WTC11 (cell line): ENCODE measurements at regions not wholly inside any gene's neighbourhood (a gene's known extent, or its start where the extent isn't known, plus 50 kb on each side); places are given as distances from the start of the nearest gene placed in this dataset.

Source experiments
- ATAC-seq: fragments of 200-7000 bp; cut with Tn5 transposase; 2 replicates; pipeline ENCODE4 v1.10.0; 2021; ENCODE audit warnings: mild to moderate bottlenecking, moderate library complexity
- CTCF ChIA-PET: fragments of 300-600 bp; sonication (Branson Sonifier 250); formaldehyde crosslinking; loops from one replicate; lab custom pipeline; 2021; ENCODE audit warnings: antibody characterized with exemption; lab: Charles Lee
- POLR2A ChIA-PET: fragments of 350-600 bp; sonication (Branson Sonifier 250); formaldehyde crosslinking; loops from one replicate; lab custom pipeline; 2021; ENCODE audit warnings: antibody characterized with exemption; lab: Charles Lee
- DNase-seq: peaks from one replicate; pipeline ENCODE4 v3.0.0; 2021; ENCODE audit warnings: low spot score
- H3K27ac Mint-ChIP-seq: 2 replicates; pipeline ENCODE4 v1.8.0; 2021; ENCODE audit warnings: mixed read lengths
- H3K27me3 Mint-ChIP-seq: 2 replicates; pipeline ENCODE4 v1.8.0; 2021; ENCODE audit warnings: low read depth, mild to moderate bottlenecking, moderate library complexity, mixed read lengths
- H3K36me3 Mint-ChIP-seq: 2 replicates; pipeline ENCODE4 v1.8.0; 2021; ENCODE audit warnings: mixed read lengths
- H3K4me1 Mint-ChIP-seq: 2 replicates; pipeline ENCODE4 v1.8.0; 2022; ENCODE audit warnings: mixed read lengths
- H3K4me3 Mint-ChIP-seq: 2 replicates; pipeline ENCODE4 v1.8.0; 2021; ENCODE audit warnings: mild to moderate bottlenecking, moderate library complexity, mixed read lengths
- H3K9me3 Mint-ChIP-seq: 2 replicates; pipeline ENCODE4 v1.8.0; 2021; ENCODE audit warnings: mixed read lengths
- FOXK1 ChIP-seq: sonication (generic); formaldehyde crosslinking; IDR thresholded peaks from 2 replicates; pipeline ENCODE4 v1.8.0; 2022; ENCODE audit warnings: mild to moderate bottlenecking, moderate library complexity, missing genetic modification reagents
- JAZF1 ChIP-seq: fragments of 250-450 bp; sonication (Bioruptor Pico); IDR thresholded peaks from 2 replicates; pipeline ENCODE4 v1.9.0; 2021; ENCODE audit warnings: moderate library complexity, mild to moderate bottlenecking, inconsistent platforms
- JUN ChIP-seq: sonication (generic); formaldehyde crosslinking; IDR thresholded peaks from 2 replicates; pipeline ENCODE4 v1.8.0; 2023; ENCODE audit warnings: mild to moderate bottlenecking, missing genetic modification reagents
- NFE2L1 ChIP-seq: sonication (generic); formaldehyde crosslinking; IDR thresholded peaks from 2 replicates; pipeline ENCODE4 v1.8.1; 2023; ENCODE audit warnings: missing genetic modification reagents
- NFYB ChIP-seq: sonication (generic); formaldehyde crosslinking; conservative IDR thresholded peaks from 2 replicates; pipeline ENCODE4 v1.8.0; 2022; ENCODE audit warnings: low read depth, missing genetic modification reagents
- PRRX2 ChIP-seq: fragments of 250-450 bp; sonication (Bioruptor Pico); IDR thresholded peaks from 2 replicates; pipeline ENCODE4 v1.8.0; 2021; ENCODE audit warnings: mild to moderate bottlenecking
- RELA ChIP-seq: sonication (generic); formaldehyde crosslinking; IDR thresholded peaks from 2 replicates; pipeline ENCODE4 v1.8.1; 2022; ENCODE audit warnings: missing genetic modification reagents, mild to moderate bottlenecking, borderline replicate concordance
- SMAD3 ChIP-seq: sonication (generic); formaldehyde crosslinking; IDR thresholded peaks from 2 replicates; pipeline ENCODE4 v1.8.0; 2022; ENCODE audit warnings: missing genetic modification reagents, mild to moderate bottlenecking, borderline replicate concordance
- SOX15 ChIP-seq: fragments of 250-450 bp; sonication (Bioruptor Pico); IDR thresholded peaks from 2 replicates; pipeline ENCODE4 v1.9.0; 2021; ENCODE audit warnings: mild to moderate bottlenecking
- TCF7 ChIP-seq: sonication (generic); formaldehyde crosslinking; IDR thresholded peaks from 2 replicates; pipeline ENCODE4 v1.8.0; 2022; ENCODE audit warnings: mild to moderate bottlenecking, low read depth, missing genetic modification reagents, moderate library complexity
- TEAD1 ChIP-seq: sonication (generic); formaldehyde crosslinking; IDR thresholded peaks from 2 replicates; pipeline ENCODE4 v1.8.0; 2022; ENCODE audit warnings: mild to moderate bottlenecking, missing genetic modification reagents
- TP53 ChIP-seq: sonication (generic); formaldehyde crosslinking; IDR thresholded peaks from 2 replicates; pipeline ENCODE4 v1.8.1; 2023; ENCODE audit warnings: mild to moderate bottlenecking, missing genetic modification reagents
- ZBTB21 ChIP-seq: sonication (generic); formaldehyde crosslinking; IDR thresholded peaks from 2 replicates; pipeline ENCODE4 v1.8.1; 2023; ENCODE audit warnings: mild to moderate bottlenecking, missing genetic modification reagents, borderline replicate concordance
- ZNF121 ChIP-seq: sonication (generic); formaldehyde crosslinking; IDR thresholded peaks from 2 replicates; pipeline ENCODE4 v1.8.0; 2023; ENCODE audit warnings: missing genetic modification reagents
- ZNF232 ChIP-seq: sonication (generic); formaldehyde crosslinking; IDR thresholded peaks from 2 replicates; pipeline ENCODE4 v1.8.0; 2022; ENCODE audit warnings: mild to moderate bottlenecking, missing genetic modification reagents
- ZNF263 ChIP-seq: sonication (generic); formaldehyde crosslinking; IDR thresholded peaks from 2 replicates; pipeline ENCODE4 v1.8.1; 2022; ENCODE audit warnings: low read depth, mild to moderate bottlenecking, moderate library complexity, missing genetic modification reagents
- TF ChIP-seq, protein P1 (sequence below): fragments of 250-450 bp; sonication (Bioruptor Pico); conservative IDR thresholded peaks from 2 replicates; pipeline ENCODE4 v1.9.0; 2021; ENCODE audit warnings: mild to moderate bottlenecking
- TF ChIP-seq, protein P2 (sequence below): sonication (generic); formaldehyde crosslinking; IDR thresholded peaks from 2 replicates; pipeline ENCODE4 v1.8.1; 2023; ENCODE audit warnings: mild to moderate bottlenecking, missing genetic modification reagents
- TF ChIP-seq, protein P3 (sequence below): sonication (generic); formaldehyde crosslinking; IDR thresholded peaks from 2 replicates; pipeline ENCODE4 v1.8.1; 2023; ENCODE audit warnings: mild to moderate bottlenecking, missing genetic modification reagents, moderate library complexity
- TF ChIP-seq, protein P4 (sequence below): sonication (generic); formaldehyde crosslinking; IDR thresholded peaks from 2 replicates; pipeline ENCODE4 v1.8.1; 2023; ENCODE audit warnings: mild to moderate bottlenecking, missing genetic modification reagents, borderline replicate concordance
- TF ChIP-seq, protein P5 (sequence below): sonication (generic); formaldehyde crosslinking; conservative IDR thresholded peaks from 2 replicates; pipeline ENCODE4 v1.8.1; 2023; ENCODE audit warnings: mild to moderate bottlenecking, low read depth, missing genetic modification reagents, moderate library complexity
- TF ChIP-seq, protein P6 (sequence below): sonication (generic); formaldehyde crosslinking; IDR thresholded peaks from 2 replicates; pipeline ENCODE4 v1.8.1; 2022; ENCODE audit warnings: mild to moderate bottlenecking, moderate library complexity, missing genetic modification reagents

DNA sequence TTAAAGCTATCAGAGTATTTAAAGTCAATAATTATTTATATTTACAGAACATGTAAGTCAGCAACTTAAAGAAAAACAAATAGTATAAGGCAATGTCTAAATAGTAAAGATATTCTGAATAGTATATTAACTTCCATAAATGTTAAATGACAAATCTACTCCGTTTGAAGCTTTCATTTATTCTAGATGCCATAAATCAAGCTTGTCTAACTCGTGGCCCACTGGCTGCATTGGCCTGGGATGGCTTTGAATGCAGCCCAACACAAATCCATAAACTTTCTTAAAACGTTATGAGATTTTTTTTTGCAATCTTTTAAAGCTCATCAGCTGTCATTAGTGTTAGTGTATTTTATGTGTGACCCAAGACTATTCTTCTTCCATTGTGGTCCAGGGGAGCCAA lies 1117.1 kb upstream of the PCDH9 start (continued):
- TF ChIP-seq, protein P1, sequence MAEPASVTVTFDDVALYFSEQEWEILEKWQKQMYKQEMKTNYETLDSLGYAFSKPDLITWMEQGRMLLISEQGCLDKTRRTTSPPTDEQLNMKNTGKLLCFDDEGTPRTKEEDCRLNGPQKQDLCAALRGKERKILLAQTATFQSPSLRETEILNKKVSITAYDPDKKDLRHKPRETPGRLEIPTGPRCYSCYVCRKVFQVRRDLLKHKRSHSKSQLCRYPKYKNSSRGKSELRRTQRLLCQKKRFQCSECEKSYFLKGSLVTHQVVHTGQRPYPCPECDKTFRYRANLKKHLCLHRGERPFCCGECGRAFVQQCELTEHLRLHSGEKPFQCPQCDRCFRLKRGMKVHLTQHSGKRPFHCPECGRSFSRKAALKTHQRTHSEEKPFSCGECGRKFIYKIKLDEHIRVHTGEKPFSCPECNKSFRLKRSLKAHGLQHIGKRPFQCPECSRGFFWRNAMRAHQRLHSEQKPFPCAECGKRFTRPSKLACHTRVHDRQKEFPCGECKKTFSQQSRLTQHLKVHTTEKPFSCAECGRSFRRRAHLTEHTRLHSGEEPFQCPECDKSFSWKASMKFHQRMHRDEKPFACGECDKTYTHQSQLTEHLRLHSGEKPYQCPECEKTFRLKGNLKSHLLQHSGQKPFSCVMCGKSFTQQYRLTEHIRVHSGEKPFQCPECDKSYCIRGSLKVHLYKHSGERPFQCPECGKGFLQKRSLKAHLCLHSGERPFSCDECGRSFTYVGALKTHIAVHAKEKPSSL (CRISPR knock-in tag): no peak
- no peak for TF ChIP-seq ZNF232
- no peak for TF ChIP-seq SMAD3 (CRISPR knock-in tag)
- no peak for TF ChIP-seq NFYB (CRISPR knock-in tag)
- no peak for TF ChIP-seq TP53 (CRISPR knock-in tag)
- no peak for TF ChIP-seq ZNF121 (CRISPR knock-in tag)
- TF ChIP-seq TEAD1 (CRISPR knock-in tag): no peak
- no peak for TF ChIP-seq ZNF263 (CRISPR knock-in tag)
- TF ChIP-seq, protein P2, sequence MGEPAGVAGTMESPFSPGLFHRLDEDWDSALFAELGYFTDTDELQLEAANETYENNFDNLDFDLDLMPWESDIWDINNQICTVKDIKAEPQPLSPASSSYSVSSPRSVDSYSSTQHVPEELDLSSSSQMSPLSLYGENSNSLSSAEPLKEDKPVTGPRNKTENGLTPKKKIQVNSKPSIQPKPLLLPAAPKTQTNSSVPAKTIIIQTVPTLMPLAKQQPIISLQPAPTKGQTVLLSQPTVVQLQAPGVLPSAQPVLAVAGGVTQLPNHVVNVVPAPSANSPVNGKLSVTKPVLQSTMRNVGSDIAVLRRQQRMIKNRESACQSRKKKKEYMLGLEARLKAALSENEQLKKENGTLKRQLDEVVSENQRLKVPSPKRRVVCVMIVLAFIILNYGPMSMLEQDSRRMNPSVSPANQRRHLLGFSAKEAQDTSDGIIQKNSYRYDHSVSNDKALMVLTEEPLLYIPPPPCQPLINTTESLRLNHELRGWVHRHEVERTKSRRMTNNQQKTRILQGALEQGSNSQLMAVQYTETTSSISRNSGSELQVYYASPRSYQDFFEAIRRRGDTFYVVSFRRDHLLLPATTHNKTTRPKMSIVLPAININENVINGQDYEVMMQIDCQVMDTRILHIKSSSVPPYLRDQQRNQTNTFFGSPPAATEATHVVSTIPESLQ (CRISPR knock-in tag): no peak
- TF ChIP-seq, protein P3, sequence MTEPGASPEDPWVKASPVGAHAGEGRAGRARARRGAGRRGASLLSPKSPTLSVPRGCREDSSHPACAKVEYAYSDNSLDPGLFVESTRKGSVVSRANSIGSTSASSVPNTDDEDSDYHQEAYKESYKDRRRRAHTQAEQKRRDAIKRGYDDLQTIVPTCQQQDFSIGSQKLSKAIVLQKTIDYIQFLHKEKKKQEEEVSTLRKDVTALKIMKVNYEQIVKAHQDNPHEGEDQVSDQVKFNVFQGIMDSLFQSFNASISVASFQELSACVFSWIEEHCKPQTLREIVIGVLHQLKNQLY (CRISPR knock-in tag): no peak

DNA sequence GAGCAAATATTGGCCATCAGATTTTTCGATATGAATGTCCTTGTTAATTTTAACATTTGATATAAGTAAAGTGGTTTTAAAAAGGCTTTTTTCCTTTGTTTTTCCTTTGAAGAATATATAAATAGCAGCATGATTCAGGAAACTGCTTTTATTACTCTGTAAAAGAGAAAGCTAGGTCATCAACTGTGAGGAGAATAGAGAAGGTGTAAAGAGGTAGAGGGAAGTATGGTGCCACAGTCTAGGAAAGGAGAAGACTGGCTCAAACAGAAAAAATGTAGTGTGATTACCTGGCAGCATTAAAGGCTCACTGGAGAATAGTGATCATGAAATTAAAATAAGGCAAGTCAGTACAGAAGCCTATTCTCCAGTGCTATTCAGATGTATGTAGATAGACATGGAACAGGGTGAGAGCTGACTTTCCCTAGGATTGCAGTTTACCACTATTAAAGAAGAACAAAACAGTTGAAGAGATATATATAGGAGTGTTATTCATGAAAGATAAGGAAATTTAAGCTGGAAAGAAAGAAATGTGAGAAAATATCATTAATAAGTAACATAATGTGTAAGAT lies 1115.9 kb upstream of the PCDH9 start:
- DNase-seq (no peak), ATAC-seq (no peak)
- no peak overlapping the region for H3K4me3 Mint-ChIP-seq
- H3K36me3 Mint-ChIP-seq: peaks cover 25% of the 10 kb centered on the region
- CTCF ChIA-PET: no interaction called here
- TF ChIP-seq JUN: no peak
- no peak for TF ChIP-seq SOX15 (CRISPR knock-in tag)
- TF ChIP-seq PRRX2 (CRISPR knock-in tag): no peak
- TF ChIP-seq, protein P4, sequence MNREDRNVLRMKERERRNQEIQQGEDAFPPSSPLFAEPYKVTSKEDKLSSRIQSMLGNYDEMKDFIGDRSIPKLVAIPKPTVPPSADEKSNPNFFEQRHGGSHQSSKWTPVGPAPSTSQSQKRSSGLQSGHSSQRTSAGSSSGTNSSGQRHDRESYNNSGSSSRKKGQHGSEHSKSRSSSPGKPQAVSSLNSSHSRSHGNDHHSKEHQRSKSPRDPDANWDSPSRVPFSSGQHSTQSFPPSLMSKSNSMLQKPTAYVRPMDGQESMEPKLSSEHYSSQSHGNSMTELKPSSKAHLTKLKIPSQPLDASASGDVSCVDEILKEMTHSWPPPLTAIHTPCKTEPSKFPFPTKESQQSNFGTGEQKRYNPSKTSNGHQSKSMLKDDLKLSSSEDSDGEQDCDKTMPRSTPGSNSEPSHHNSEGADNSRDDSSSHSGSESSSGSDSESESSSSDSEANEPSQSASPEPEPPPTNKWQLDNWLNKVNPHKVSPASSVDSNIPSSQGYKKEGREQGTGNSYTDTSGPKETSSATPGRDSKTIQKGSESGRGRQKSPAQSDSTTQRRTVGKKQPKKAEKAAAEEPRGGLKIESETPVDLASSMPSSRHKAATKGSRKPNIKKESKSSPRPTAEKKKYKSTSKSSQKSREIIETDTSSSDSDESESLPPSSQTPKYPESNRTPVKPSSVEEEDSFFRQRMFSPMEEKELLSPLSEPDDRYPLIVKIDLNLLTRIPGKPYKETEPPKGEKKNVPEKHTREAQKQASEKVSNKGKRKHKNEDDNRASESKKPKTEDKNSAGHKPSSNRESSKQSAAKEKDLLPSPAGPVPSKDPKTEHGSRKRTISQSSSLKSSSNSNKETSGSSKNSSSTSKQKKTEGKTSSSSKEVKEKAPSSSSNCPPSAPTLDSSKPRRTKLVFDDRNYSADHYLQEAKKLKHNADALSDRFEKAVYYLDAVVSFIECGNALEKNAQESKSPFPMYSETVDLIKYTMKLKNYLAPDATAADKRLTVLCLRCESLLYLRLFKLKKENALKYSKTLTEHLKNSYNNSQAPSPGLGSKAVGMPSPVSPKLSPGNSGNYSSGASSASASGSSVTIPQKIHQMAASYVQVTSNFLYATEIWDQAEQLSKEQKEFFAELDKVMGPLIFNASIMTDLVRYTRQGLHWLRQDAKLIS (CRISPR knock-in tag): no peak
- no peak for TF ChIP-seq JAZF1
- TF ChIP-seq, protein P5, sequence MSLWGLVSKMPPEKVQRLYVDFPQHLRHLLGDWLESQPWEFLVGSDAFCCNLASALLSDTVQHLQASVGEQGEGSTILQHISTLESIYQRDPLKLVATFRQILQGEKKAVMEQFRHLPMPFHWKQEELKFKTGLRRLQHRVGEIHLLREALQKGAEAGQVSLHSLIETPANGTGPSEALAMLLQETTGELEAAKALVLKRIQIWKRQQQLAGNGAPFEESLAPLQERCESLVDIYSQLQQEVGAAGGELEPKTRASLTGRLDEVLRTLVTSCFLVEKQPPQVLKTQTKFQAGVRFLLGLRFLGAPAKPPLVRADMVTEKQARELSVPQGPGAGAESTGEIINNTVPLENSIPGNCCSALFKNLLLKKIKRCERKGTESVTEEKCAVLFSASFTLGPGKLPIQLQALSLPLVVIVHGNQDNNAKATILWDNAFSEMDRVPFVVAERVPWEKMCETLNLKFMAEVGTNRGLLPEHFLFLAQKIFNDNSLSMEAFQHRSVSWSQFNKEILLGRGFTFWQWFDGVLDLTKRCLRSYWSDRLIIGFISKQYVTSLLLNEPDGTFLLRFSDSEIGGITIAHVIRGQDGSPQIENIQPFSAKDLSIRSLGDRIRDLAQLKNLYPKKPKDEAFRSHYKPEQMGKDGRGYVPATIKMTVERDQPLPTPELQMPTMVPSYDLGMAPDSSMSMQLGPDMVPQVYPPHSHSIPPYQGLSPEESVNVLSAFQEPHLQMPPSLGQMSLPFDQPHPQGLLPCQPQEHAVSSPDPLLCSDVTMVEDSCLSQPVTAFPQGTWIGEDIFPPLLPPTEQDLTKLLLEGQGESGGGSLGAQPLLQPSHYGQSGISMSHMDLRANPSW (CRISPR knock-in tag): no peak
- no peak for TF ChIP-seq NFE2L1
- TF ChIP-seq ZBTB21 (CRISPR knock-in tag): no peak
- TF ChIP-seq, protein P6, sequence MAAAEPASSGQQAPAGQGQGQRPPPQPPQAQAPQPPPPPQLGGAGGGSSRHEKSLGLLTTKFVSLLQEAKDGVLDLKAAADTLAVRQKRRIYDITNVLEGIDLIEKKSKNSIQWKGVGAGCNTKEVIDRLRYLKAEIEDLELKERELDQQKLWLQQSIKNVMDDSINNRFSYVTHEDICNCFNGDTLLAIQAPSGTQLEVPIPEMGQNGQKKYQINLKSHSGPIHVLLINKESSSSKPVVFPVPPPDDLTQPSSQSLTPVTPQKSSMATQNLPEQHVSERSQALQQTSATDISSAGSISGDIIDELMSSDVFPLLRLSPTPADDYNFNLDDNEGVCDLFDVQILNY (CRISPR knock-in tag): no peak
- TF ChIP-seq RELA (CRISPR knock-in tag): no peak
- TF ChIP-seq FOXK1 (CRISPR knock-in tag): no peak
- TF ChIP-seq TCF7: no peak
- POLR2A ChIA-PET: no interaction called here
- no peaks in the 10 kb centered on the region for H3K4me1 Mint-ChIP-seq
- peaks cover 37% of the 10 kb centered on the region for H3K9me3 Mint-ChIP-seq
- H3K27ac Mint-ChIP-seq: no peak overlapping the region
- H3K27me3 Mint-ChIP-seq: no peaks in the 10 kb centered on the region
